ENCODE measurements at regions not wholly inside any gene's neighbourhood (a gene's known extent, or its start where the extent isn't known, plus 50 kb on each side); places are given as distances from the start of the nearest gene placed in this dataset.

GRCh38 chr7:89908736-89909135 is 245.5 kb upstream of the STEAP1 start:
- H3K4me3 ChIP-seq: no peak overlapping the region
- BruUV-seq (replicated peaks): no TSS peak
- DNase-seq (ENCODE audit: extremely low read depth in 1 of 4, low spot score in 3 of 4): no peak
- H3K9me1 ChIP-seq (ENCODE audit: control insufficient read depth, insufficient read depth, low read length): no peaks in the 10 kb centered on the region
- no peak overlapping the region for H2AFZ ChIP-seq (ENCODE audit: low read depth, low read length)
- no peak for ATAC-seq
- no peaks in the 10 kb centered on the region for H3K36me3 ChIP-seq (ENCODE audit: control insufficient read depth, insufficient read depth, low read length)
- no peaks in the 10 kb centered on the region for H3K79me2 ChIP-seq (ENCODE audit: control insufficient read depth, insufficient read depth, low read length)
- H3K9me3 ChIP-seq (replicated peaks; ENCODE audit: control insufficient read depth, insufficient read depth, low read depth, low read length): no peaks in the 10 kb centered on the region; the same call in 1 of the 2 replicates
- FAIRE-seq: no peak
- CTCF ChIA-PET (ENCODE audit: low intra/inter-chr PET ratio): no interaction called here
- H3K4me1 ChIP-seq (replicated peaks in 1 of 2; ENCODE audit: control insufficient read depth in 2 of 2, insufficient read depth in 2 of 2, low read length in 2 of 2): no peaks in the 10 kb centered on the region
- no peak overlapping the region for H3K4me2 ChIP-seq (ENCODE audit: insufficient read depth, low read length)
- no peak for TF ChIP-seq ZNF644 (tag; IDR thresholded peaks at IDR 0.05; ENCODE audit: low read depth)
- no peak for TF ChIP-seq ARID2 (IDR thresholded peaks at IDR 0.05)
- no peak for TF ChIP-seq NFRKB (IDR thresholded peaks at IDR 0.05; ENCODE audit: low read depth)
- TF ChIP-seq, protein P1, sequence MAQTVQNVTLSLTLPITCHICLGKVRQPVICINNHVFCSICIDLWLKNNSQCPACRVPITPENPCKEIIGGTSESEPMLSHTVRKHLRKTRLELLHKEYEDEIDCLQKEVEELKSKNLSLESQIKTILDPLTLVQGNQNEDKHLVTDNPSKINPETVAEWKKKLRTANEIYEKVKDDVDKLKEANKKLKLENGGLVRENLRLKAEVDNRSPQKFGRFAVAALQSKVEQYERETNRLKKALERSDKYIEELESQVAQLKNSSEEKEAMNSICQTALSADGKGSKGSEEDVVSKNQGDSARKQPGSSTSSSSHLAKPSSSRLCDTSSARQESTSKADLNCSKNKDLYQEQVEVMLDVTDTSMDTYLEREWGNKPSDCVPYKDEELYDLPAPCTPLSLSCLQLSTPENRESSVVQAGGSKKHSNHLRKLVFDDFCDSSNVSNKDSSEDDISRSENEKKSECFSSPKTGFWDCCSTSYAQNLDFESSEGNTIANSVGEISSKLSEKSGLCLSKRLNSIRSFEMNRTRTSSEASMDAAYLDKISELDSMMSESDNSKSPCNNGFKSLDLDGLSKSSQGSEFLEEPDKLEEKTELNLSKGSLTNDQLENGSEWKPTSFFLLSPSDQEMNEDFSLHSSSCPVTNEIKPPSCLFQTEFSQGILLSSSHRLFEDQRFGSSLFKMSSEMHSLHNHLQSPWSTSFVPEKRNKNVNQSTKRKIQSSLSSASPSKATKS (CRISPR knock-in tag; IDR thresholded peaks at IDR 0.05): no peak
- TF ChIP-seq BHLHE40 (IDR thresholded peaks at IDR 0.05; ENCODE audit: low read length): no peak
- no peak for TF ChIP-seq RB1 (IDR thresholded peaks at IDR 0.05; ENCODE audit: low read depth)
- no peak for TF ChIP-seq SNIP1 (IDR thresholded peaks at IDR 0.05; ENCODE audit: low read depth)
- no peak for TF ChIP-seq SMAD4 (CRISPR knock-in tag; conservative IDR thresholded peaks at IDR 0.05)
- TF ChIP-seq OTX1 (CRISPR knock-in tag; IDR thresholded peaks at IDR 0.05): no peak
- TF ChIP-seq, protein P2, sequence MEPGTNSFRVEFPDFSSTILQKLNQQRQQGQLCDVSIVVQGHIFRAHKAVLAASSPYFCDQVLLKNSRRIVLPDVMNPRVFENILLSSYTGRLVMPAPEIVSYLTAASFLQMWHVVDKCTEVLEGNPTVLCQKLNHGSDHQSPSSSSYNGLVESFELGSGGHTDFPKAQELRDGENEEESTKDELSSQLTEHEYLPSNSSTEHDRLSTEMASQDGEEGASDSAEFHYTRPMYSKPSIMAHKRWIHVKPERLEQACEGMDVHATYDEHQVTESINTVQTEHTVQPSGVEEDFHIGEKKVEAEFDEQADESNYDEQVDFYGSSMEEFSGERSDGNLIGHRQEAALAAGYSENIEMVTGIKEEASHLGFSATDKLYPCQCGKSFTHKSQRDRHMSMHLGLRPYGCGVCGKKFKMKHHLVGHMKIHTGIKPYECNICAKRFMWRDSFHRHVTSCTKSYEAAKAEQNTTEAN (CRISPR knock-in tag; IDR thresholded peaks at IDR 0.05): no peak
- no peak for TF ChIP-seq COPS2 (conservative IDR thresholded peaks at IDR 0.05)
- no peak for TF ChIP-seq L3MBTL2 (IDR thresholded peaks at IDR 0.05)
- no peak for TF ChIP-seq HMGXB4 (CRISPR knock-in tag; IDR thresholded peaks at IDR 0.05)
- in situ Hi-C loops (cut with MboI) (no loop called here), intact Hi-C loops (cut with micrococcal nuclease) (no loop called here)
- 0% methylated on average over 2 of the region's 2 CpGs for WGBS (ENCODE audit: insufficient coverage, low coverage, missing lambda C conversion rate)
- no peaks in the 10 kb centered on the region for H4K20me1 ChIP-seq (replicated peaks; ENCODE audit: control insufficient read depth, insufficient read depth, low read length)
- no peaks in the 10 kb centered on the region for H3K27me3 ChIP-seq (ENCODE audit: control insufficient read depth in 2 of 2, insufficient read depth in 2 of 2, low read length in 2 of 2)
- no peak overlapping the region for H3K9ac ChIP-seq (ENCODE audit: insufficient read depth in 1 of 2, low read depth in 2 of 2, low read length in 2 of 2)
- H3K27ac ChIP-seq (ENCODE audit: extremely low read depth, low read depth, low read length): no peak overlapping the region
- POLR2A ChIA-PET: no interaction called here

All from K562 (cell line).